ENCODE measurements at regions not wholly inside any gene's neighbourhood (a gene's known extent, or its start where the extent isn't known, plus 50 kb on each side); places are given as distances from the start of the nearest gene placed in this dataset.

DNA sequence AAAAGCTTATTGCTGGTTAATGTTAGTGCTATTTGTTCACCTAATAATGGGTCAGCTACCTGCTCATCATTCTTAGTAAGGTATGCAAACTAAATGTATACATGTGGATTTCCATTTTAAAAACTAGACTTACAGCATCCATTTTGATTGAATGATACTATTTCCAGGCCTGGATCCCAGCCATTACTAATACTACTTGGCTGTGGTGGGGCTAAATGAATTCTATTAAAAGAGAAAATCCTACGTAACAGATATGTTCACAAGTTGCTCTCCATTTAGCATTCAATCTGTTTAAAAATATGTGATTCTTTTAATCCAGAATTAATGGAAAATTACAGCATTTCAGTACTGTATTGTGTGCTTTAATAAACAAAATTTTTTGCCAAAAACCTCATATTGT, 169.4 kb upstream of the MIR17HG start:
- no peak for DNase-seq

DNA sequence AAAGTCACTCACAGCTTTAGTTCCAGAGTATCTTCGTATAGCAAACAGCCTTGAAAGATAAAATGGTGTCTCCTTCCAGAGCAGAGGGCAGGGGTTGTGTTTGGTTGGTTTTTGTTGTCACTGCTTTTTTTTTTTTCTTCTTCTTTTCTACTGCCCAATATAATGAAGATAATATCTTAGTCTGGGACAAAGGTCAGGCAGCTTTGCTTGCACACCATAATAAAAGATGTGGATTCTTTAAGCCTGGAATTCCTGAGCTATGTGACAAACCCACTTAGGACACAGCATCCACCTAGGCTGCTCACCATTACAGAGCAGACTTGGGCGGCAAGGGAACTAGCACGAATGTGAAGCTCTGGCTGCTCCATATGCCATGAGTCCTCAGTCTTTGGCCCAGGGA, 165.6 kb upstream of the MIR17HG start:
- DNase-seq, result no peak

DNA sequence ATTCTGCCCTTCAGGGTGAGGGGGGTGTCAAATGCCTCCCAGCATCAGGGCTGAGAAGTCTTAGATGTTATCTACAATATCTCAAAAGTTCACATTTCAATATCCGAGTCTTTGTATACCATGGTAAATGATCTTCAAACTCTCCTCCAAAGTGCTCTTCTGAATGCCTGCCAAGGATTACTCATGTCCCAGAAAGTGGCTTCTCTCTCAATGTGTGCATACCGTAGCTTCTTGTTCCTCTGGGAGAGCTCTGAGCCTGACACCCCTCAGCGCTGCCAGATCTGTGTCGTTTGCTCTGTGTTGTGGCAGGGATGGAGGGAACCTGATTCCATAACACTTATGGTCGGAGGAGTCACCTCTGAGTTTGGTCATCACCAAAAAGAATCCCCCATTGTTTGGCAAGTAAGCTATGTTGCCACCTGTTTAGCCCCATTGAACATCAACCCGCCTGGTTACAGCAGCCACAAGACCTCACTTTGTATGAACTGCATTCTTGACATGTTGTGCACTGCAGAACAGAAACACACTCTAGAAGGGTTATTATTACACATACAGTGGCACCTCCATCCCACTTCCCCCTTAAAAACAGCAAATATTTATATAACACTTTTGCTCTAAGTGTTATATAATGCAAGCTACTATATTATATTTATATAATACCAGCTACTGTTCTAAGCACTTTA, 163.1 kb upstream of the MIR17HG start:
- no peak for DNase-seq

DNA sequence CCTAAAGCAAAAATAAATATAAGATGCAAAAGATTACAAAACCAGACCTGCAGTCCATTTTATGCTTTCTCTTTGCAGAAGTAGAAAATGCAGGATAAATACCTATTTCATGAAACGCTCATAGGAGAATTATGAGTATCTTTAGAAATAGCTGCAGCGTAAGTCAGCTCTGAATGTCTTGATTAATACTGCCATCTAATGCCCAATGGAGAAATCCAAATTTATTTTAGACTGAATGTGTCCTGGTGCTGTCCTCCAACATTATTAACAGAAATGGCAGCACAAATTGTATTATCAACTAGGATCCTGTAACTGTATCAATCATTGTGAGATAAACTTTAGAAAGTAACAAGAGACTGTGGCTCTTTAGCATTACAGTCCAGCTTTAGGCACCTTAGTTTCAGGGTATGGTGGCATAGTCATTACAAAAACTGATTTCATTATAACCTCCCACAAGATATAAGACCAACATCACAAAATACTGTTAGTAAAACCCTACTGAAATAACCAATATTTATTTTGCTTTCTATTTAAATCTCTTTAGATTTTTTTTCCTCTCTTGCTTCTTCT, 162.1 kb upstream of the MIR17HG start:
- no peak for DNase-seq

DNA sequence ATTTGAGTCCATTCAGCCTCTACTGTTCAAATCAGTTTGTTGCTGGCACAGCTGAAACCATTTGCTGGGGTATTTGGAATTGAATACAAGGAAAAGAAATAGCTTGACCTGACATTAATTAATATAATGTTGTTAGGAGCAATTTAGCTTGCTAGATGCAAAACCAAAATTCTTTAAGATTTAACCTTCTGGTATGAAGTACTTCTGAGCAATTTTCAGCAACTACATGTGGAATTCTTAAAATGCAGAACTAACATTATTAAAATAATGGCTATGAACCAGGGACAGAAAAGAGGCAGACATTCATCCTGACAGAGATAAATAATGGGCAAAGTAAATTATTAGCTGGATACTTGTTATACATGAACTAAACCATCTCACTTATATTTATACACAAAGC, 160.0 kb upstream of the MIR17HG start:
- DNase-seq, result no peak

DNA sequence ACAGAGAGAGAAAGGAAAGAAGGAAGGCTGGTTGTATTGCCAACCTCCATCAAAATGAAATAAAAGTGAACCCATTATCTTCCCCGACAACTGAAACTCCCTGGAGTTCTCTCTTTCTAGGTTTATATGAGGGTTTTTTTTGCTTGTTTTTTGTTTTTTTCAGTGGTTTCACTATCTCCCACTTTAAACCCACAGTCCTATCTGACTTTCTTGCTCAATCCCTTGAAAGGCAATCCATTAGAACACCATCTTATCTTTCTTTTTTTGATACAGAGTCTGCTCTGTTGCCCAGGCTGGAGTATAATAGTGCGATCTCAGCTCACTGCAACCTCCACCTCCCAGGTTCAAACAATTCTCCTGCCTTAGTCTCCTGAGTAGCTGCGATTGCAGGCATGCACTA, 158.0 kb upstream of the MIR17HG start:
- DNase-seq, result no peak

DNA sequence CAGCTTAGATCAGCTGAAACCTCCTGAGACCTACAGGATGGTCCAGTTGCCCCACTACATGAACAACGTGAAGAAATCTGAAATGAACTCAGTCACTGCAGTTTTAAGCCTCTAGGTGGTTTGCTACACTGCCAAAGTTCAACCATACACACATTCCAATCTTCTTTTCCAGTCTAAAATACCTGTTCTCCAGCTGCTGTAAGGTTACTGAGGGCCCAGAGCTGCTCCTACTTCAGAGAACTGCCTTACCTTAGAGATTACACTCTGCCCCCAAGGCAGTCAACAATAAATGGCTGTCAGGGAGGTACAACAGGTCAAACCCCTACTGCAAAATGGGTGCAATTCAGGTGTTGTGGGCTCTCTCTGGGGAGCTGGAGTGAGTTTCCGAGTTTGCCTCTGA, 154.1 kb upstream of the MIR17HG start:
- DNase-seq, result no peak

DNA sequence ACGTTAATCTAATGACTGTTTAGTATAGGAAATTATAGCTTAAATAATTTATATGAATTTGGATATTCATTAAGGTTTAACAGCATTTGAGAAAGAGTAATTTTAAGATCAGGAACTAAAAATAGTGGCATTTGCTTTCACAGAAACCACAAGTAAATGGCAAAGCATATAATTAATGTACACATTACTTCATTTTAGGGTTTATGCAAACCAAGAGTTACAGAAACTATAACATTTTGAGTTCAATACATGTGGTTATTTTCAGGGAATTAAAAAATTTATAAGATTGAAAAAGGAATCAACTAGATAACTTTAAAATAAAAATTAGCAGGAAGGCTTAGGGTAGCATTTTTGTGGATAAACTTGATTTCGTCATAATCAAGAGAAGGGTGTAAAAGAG, 151.7 kb upstream of the MIR17HG start:
- DNase-seq, result no peak

DNA sequence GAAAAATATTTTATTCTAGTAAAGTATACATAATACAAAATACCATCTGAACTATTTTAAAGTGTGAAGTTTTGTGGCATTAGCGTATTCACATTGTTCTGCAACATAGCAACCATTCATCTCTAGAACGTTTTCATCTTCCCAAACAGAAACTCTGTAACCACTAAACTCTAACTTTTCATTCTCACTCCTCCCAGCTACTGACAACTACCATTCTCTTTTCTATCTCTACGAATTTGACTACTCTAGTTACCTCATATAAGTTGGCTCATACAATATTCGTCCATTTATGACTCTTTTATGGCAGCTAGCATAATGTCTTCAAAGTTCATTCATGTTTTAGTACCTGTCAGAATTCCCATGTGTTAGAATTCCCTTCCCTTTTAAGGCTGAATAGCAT, 150.5 kb upstream of the MIR17HG start:
- DNase-seq, result no peak

DNA sequence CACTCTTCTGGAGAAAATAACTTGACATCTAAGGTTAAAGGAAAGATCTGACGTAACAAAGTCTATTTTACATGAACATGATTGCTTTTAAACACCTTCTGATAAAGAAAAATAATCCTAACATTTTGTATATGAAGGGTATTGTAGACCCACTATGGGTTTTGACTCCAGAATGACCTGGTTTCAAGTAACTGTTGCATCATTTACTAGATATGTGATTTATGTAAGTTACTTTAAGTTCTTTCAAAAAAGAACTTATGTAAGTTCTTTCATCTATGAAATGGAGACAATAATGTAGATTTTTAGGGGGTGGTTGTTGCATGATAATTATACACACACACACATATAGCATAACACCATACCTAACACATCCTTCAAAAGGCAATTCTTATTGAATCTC, 147.6 kb upstream of the MIR17HG start:
- no peak for DNase-seq

DNA sequence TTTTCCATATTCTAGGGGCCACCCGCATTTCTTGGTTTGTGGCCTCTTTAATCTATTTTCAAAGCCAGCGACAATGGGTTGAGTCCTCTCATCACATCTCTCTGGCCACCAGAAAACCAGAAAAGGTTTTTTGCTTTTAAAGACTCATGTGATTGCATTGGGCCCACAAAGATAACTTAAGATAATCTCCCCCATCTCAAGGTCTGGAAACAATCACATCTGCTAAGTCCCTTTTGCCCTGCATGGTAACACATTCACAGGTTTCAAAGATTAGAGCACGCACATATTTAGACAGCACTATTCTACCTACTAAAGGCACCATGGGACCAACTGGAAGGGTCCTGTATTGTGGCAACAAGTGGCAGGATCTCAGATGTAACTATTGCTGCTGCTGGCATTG, 147.0 kb upstream of the MIR17HG start:
- DNase-seq, result no peak

DNA sequence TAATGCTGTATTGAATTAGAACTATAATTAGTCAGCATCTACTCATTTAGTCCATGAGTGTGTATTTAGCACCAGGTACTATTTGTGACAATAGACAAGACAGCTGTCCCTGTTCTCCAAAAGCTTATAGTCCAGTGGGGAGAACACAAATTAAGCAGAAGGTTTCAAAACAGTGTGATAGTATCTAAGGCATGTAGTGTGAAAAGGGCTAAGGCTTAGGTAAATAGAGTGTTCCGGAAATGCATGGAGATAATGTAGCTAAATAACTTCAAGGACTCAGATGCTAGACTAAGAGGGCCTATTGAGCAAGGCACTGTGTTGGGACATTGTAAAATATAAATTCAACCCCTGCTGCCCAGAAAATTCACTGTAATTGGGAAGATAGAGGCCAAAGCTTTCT, 144.1 kb upstream of the MIR17HG start:
- DNase-seq, result no peak

DNA sequence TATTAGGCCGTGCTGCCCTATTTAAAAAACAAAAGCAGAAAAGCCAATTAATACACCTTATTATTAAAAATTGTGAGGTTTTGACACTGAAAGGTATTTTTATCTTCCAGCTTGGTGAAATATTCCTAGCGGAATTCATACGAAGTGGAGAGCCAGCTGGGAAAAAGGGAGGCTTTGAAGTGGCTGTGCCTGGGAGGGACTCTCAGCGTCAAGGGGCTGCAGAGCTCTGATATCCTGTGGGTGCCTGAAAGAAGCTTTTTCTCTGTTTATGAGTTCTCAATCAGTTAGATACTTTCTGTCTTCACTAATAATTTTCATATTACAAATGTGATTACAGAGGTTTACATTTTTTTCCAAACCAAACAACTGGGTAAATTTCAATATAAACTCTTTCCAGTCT, 140.2 kb upstream of the MIR17HG start:
- no peak for DNase-seq

DNA sequence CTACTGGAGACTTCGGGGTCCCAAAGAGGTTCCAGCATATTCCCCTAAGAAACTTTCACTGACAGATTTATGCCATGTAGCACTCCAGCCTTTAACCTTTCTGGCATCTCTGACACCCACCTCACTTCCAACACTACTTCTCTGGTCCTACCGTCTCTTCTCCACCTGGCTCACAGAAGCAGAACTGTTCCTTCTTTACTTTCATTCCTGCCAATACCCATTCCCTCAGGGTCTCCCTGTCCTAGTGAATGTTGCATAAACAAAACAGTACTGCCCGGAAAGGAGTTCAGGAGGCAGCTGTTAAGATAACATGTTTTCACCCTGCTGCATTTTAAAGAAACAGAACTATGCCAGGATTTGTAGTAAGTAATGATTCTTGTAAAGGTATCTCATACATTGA, 136.0 kb upstream of the MIR17HG start:
- DNase-seq, result no peak

DNA sequence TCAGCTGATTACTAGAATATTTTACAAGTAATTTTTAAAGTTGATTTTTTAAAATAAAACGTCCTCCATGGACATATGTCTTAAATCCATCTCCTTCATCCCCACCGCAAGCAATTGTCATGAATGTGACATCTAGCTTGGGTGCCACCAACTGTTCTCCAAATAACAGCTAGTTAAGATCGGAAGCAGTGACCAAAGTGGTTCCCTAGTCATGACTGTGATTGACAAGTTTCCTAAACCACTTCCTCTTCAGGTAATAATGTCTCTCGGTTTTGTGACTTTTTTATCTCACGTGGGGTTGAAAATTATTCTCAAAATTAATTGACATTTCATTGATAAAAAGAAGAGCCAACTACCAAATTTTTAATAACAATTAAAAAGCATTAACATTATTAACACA, 135.3 kb upstream of the MIR17HG start:
- DNase-seq, result no peak

DNA sequence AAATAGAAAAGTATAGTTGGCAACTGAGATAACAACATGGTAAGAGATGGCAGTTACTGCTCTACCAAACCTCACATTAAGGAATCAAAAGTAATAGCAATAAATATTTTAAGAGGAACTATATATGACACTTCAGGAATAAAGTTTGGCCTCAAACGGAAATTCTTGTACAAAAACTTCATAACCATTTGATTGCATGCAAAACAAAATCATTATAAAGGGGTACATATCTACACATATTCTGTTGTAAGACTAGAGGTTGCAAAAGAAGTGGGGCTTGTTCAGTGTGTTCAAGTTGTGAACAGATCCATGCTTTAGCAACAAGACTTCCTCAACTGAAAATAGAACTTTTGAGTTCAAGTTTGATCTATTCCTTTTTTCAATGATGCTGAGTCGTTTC, 133.5 kb upstream of the MIR17HG start:
- no peak for DNase-seq

DNA sequence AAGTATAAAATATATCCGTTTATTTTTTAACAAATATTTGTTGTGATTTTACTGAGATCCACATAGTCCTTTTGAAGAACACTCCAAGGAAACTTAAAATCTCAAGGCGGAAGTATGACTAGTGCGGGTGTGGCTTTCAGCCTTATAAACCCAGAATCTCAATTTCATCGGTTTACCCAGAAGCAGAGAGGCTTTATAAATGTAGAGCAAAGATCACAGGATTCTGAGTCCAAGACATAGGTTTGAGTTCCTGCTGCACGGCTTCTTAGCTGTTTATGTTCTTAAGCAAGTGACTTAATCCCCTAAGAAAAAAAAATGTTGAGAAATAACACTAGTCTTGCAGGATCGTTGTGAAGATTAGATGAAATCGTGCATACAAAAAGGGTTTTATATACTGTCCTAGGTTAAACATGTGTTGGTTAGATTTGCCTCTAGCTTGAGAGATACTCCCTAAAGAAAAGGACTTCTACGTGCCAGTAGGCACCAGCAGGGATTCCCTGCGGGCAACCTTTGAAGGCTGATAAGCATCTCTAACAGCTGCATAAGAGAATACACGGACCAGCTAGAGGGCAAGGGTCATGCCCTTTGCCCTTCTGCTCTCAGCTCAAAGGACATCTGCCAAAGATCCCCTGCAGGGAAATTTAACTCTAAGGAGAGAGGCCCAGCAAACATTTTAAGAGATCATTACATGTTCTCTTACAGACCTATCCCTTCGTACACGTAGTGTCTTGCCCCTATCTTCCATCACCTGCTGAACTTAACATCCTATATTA, 130.4 kb upstream of the MIR17HG start:
- no peak for DNase-seq

DNA sequence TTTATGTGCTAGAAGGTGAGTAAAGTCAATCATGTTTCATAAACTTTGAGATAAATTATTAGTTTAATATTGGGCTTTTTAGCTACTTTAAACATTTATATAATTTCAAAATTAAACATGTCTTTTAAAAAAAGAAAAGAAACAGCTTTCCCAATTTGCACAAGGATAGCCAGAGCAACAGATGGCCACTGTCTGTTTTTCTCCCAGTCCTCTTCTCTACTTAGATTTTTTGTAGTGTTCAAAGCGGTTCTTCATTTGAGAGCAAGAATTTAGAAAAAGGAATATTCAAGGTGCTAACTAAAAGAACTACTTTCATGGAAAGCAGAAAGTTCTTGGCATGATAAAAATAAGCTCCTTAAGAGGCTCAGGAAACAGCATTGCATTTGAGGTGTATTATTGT, 128.3 kb upstream of the MIR17HG start:
- no peak for DNase-seq

DNA sequence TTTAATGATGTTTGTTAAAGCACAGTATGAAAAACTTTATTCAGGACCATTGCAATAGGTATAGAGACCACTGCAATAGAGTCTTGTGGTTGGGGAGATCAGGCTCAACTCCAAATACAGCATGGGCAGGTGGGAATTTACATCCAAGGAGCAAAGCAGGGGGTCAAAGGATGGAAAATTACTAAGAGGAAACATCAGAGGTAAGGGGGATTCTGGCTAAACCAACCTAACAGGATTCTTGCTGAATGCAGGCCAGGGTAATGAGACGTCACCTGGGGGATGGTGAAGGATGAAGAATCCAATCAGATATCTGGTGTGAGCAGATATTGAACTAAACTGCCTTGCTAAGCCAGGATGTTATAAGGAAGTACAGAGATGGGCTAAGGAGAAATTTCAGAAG, 126.6 kb upstream of the MIR17HG start:
- DNase-seq, result no peak

DNA sequence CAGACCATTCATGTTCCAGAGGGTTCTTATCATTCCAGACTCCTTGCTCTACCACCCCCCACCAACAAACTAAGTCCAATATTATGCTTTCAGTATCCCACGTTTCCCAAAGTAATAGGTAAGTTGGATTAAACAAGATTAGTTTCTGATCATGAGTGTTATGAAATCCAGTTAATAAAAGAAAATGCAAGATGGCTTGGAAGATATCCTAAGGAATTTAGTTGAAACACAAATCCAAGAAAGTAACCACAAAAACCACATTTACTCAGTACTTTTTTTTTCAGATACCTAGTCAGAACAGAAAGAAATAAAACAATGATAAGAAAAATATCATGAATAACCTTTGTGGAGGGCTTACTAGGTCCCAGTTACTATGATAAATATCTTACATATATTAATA, 119.4 kb upstream of the MIR17HG start:
- no peak for DNase-seq

DNA sequence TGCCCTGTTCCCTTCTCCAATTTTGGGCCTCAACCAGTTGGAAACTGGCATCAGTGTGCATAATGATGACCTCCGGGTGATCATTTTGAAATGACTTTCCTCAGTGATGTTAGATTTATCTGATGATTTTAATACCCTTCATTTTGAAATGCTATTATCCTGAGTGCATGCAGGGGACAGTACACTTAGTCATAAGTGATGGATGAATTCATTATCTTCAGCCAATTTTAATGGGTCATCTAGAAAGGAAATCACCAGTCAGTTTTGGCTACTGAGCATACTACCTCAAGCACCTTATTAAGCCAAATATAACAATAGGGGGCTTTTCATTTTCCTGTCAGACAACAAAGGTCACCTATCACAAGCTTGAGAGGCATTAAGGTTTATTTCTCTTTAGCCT, 118.5 kb upstream of the MIR17HG start:
- no peak for DNase-seq

DNA sequence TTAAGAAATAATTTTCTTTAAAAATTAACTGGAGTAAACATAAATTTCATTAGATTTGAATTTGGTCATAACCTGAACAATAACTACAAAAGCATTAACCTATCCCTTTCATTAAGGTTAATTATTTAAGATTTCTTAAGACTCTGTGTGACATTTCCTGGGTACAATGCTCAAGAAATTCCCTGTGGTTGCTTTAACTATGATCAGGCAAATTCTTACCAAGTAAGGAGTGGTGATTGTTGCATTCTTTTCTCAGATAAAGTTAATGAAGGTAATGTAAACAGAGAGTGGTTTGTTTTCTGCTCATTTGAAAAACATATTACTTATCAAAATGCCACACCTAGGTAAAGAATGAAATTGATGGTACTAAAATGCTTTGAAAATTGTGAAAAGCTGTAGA, 114.8 kb upstream of the MIR17HG start:
- DNase-seq, result no peak

DNA sequence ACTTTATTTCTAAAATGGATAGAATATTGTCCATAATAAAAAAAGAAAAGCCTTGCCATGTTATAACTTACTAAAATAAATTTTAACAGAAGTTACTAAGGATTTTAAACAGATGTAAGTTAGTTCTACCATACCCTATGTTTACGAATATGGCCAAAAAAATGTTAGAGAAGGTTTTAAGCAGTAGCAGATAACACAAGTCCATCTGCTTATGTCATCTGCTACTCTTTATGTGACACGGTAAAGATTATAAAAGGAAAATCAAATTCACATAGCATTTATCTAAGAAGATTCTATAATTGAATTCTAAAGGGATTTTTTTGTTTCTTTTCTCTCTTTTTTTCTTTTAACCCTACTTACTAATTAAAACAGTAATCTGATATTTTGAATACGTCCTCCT, 114.2 kb upstream of the MIR17HG start:
- DNase-seq, result no peak

DNA sequence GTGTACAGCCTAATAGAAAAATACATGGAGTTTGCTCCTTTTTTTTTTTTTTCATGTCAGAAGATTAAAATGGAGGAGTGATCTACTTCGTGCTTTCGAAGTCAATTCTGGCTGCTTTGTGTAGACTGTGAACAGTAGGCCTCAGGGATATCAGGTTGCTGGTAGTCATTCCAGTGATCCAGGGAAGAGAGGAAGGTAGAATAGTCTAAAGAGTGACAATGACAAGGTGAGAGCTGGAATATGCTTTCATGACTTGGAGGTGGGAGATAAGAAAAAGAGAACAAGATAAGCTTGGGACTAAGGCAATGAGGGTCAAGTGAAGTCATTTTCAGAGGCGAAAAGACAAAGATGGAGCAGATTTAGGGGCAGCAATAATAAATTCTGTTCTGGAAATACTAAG, 111.3 kb upstream of the MIR17HG start:
- DNase-seq, result no peak

DNA sequence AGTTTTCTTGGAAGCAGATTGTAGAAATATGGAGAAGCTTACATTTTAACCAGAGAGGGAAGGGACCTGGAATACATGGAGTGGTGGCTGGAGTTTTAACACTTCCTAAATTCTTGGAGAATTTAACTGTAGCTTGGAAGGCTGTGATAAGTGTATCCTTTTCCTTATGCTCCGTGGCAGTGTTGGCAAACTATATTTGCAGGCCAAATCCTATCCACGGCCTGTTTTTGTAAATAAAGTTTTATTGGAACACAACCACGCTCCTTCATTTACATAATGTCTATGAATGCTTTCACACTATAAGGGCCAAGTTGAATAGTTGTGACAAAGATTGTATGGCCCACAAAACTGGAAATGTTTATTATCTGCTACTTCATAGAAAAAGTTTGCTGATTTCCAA, 110.6 kb upstream of the MIR17HG start:
- no peak for DNase-seq
